ENCODE measurements at regions not wholly inside any gene's neighbourhood (a gene's known extent, or its start where the extent isn't known, plus 50 kb on each side); places are given as distances from the start of the nearest gene placed in this dataset.

GRCh38 chr2:14364471-14364870 lies 268.0 kb upstream of the LRATD1 start:
- TF ChIP-seq CTCF (IDR thresholded peaks at IDR 0.05; ENCODE audit: borderline replicate concordance, extremely low read depth, low read length, poor library complexity, severe bottlenecking) (no peak), EZH2 (IDR thresholded peaks at IDR 0.05; ENCODE audit: borderline replicate concordance, low read depth, low read length, severe bottlenecking) (no peak)
